NCI-H1930 (cell line): ENCODE measurements at regions not wholly inside any gene's neighbourhood (a gene's known extent, or its start where the extent isn't known, plus 50 kb on each side); places are given as distances from the start of the nearest gene placed in this dataset.

Experiments used
- DNase-seq, 2 experiments: peaks; one replicate each; lab custom pipeline; 2025; lab: John Stamatoyannopoulos, UW

- peak; percentile 74 to 92 for DNase-seq
Measured at GRCh38 chr1:212558693-212559480, 49.7 kb upstream of the ATF3 start.
